Caco-2 (cell line): ENCODE measurements at regions not wholly inside any gene's neighbourhood (a gene's known extent, or its start where the extent isn't known, plus 50 kb on each side); places are given as distances from the start of the nearest gene placed in this dataset.

Experiments
- BruUV-seq: library from RNA; stranded (reverse); fragments of 400-500 nt; replicated peaks from 2 replicates; lab custom pipeline; 2021; lab: Mats Ljungman, UMichigan
- CTCF ChIA-PET: fragments of 300-600 bp; sonication (Branson Sonifier 250); formaldehyde crosslinking; loops from one replicate; lab custom pipeline; 2022; ENCODE audit warnings: antibody characterized with exemption; lab: Charles Lee
- POLR2A ChIA-PET: fragments of 300-600 bp; sonication (Branson Sonifier 250); formaldehyde crosslinking; loops from one replicate; lab custom pipeline; 2022; ENCODE audit warnings: antibody characterized with exemption; lab: Charles Lee
- DNase-seq, 2 experiments: peaks; one replicate each; pipeline versions ENCODE4 v3.0.0 to v3.0.0-alpha.2; 2020 to 2022
- H3K27me3 ChIP-seq: replicated peaks from 2 replicates; pipeline ENCODE4 v1.6.0; 2011; ENCODE audit warnings: low read length; ENCODE audit not compliant: control insufficient read depth, insufficient read depth
- H3K36me3 ChIP-seq: 2 replicates; pipeline ENCODE4 v1.5.1; 2011; ENCODE audit warnings: low read length; ENCODE audit not compliant: control insufficient read depth, insufficient read depth
- H3K4me1 ChIP-seq: fragments of 250-450 bp; sonication (Bioruptor Pico); 2 replicates; pipeline ENCODE4 v1.5.1; 2020; ENCODE audit warnings: mild to moderate bottlenecking
- H3K4me3 ChIP-seq: 2 replicates; pipeline ENCODE4 v1.5.1; 2011; ENCODE audit warnings: low read depth, mild to moderate bottlenecking, control low read depth, low read length
- H3K9me3 ChIP-seq: fragments of 250-450 bp; sonication (Bioruptor Pico); 2 replicates; pipeline ENCODE4 v1.5.1; 2020; ENCODE audit warnings: mild to moderate bottlenecking, moderate library complexity
- H3K27ac Mint-ChIP-seq: one replicate; pipeline ENCODE4 v1.8.0; 2022; ENCODE audit warnings: mixed read lengths; ENCODE audit not compliant: unreplicated experiment
- H3K27me3 Mint-ChIP-seq: one replicate; pipeline ENCODE4 v1.8.0; 2022; ENCODE audit warnings: mixed read lengths; ENCODE audit not compliant: insufficient read depth, unreplicated experiment
- H3K36me3 Mint-ChIP-seq: one replicate; pipeline ENCODE4 v1.8.0; 2022; ENCODE audit warnings: mild to moderate bottlenecking, mixed read lengths; ENCODE audit not compliant: insufficient read depth, unreplicated experiment
- H3K4me1 Mint-ChIP-seq: one replicate; pipeline ENCODE4 v1.8.0; 2022; ENCODE audit warnings: low read depth, mixed read lengths; ENCODE audit not compliant: unreplicated experiment
- H3K4me3 Mint-ChIP-seq: one replicate; pipeline ENCODE4 v1.8.0; 2022; ENCODE audit warnings: mild to moderate bottlenecking, moderate library complexity, mixed read lengths; ENCODE audit not compliant: unreplicated experiment
- H3K9me3 Mint-ChIP-seq: one replicate; pipeline ENCODE4 v1.8.0; 2022; ENCODE audit warnings: mixed read lengths; ENCODE audit not compliant: unreplicated experiment
- CTCF ChIP-seq, 2 experiments: fragments of 200-600 bp in 1 of 2; IDR thresholded peaks; 1 replicate in 1 of 2; 2 replicates in 1 of 2; pipeline versions ENCODE4 v1.5.1 to v1.8.0; 2011 to 2022; ENCODE audit warnings: antibody characterized with exemption in 1 of 2, control low read depth in 1 of 2, inconsistent platforms in 1 of 2, low read depth in 1 of 2, low read length in 1 of 2, mild to moderate bottlenecking in 1 of 2, moderate library complexity in 1 of 2; ENCODE audit not compliant: insufficient read depth in 1 of 2, severe bottlenecking in 1 of 2, unreplicated experiment in 1 of 2
- intact Hi-C: fragments of 100-400 bp; cut with micrococcal nuclease; formaldehyde crosslinking; loops from one replicate; pipeline ENCODE4 v1.10.0; 2022; ENCODE audit not compliant: unreplicated experiment

- DNase-seq, result no peak
- H3K9me3 Mint-ChIP-seq, result peaks cover 11% of the 10 kb centered on the region
- no TSS peak for BruUV-seq
- peaks cover 4% of the 10 kb centered on the region; the same call in 1 of the 2 replicates for H3K9me3 ChIP-seq
- H3K27me3 ChIP-seq, result no peaks in the 10 kb centered on the region
- no peak overlapping the region for H3K4me3 ChIP-seq
- intact Hi-C loops, result no loop called here
- no peaks in the 10 kb centered on the region for H3K36me3 ChIP-seq
- no peak overlapping the region for H3K27ac Mint-ChIP-seq
- no peaks in the 10 kb centered on the region for H3K27me3 Mint-ChIP-seq
- ChIA-PET POLR2A (no interaction called here), CTCF (no interaction called here)
- H3K4me3 Mint-ChIP-seq, result no peak overlapping the region
- H3K36me3 Mint-ChIP-seq, result no peaks in the 10 kb centered on the region
- TF ChIP-seq CTCF (IDR thresholded peaks at IDR 0.05; ENCODE audit: insufficient read depth in 1 of 2, low read depth in 1 of 2, low read length in 1 of 2, severe bottlenecking in 1 of 2, unreplicated experiment in 1 of 2), result no peak
- H3K4me1 Mint-ChIP-seq, result no peaks in the 10 kb centered on the region
- no peaks in the 10 kb centered on the region for H3K4me1 ChIP-seq
Measured at GRCh38 chr4:38306482-38307071, 346.4 kb downstream of the PTTG2 start.

DNA sequence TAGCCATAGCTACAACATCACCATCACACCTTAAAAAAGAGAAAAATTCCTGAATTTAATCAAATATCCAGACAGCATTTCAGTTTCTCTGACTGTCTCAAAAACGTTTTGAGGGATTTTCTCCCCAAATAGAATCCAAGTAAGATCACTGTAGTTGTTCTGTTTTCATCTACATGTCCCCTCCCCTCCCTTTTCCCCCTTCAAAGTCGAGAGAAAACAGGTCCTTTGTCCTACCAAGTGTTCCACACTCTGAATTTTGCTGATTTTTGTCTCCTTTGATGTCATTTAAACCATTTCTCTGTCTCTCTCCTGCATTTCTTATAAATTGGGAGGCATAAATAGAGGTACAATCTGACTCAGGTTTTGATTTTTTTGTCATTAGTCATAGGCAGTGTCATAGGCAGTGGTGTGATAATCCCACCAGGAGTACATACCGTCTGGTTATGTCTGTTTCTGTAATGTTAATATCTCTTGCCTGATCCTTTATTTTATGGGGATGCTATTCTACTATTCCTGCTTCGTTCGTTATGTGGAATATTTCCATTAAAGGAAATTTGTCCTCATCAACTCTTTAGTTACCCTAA lies 348.6 kb downstream of the PTTG2 start:
- no peak for TF ChIP-seq CTCF (IDR thresholded peaks at IDR 0.05; ENCODE audit: insufficient read depth in 1 of 2, low read depth in 1 of 2, low read length in 1 of 2, severe bottlenecking in 1 of 2, unreplicated experiment in 1 of 2)
- ChIA-PET CTCF (no interaction called here), POLR2A (no interaction called here)
- H3K4me1 ChIP-seq, result no peaks in the 10 kb centered on the region
- no peak overlapping the region for H3K4me3 ChIP-seq
- H3K36me3 ChIP-seq, result no peaks in the 10 kb centered on the region
- DNase-seq, result no peak
- no peaks in the 10 kb centered on the region for H3K9me3 ChIP-seq
- Mint-ChIP-seq H3K36me3 (no peaks in the 10 kb centered on the region), H3K27me3 (no peaks in the 10 kb centered on the region), H3K27ac (no peak overlapping the region), H3K4me3 (no peak overlapping the region), H3K9me3 (no peaks in the 10 kb centered on the region), H3K4me1 (no peaks in the 10 kb centered on the region)
- H3K27me3 ChIP-seq, result no peaks in the 10 kb centered on the region
- intact Hi-C loops, result no loop called here
- BruUV-seq, result no TSS peak

GRCh38 chr4:38309471-38309870 lies 349.3 kb downstream of the PTTG2 start:
- BruUV-seq, result no TSS peak
- Histone ChIP-seq H3K4me3 (no peak overlapping the region), H3K9me3 (no peaks in the 10 kb centered on the region), H3K4me1 (no peaks in the 10 kb centered on the region), H3K36me3 (no peaks in the 10 kb centered on the region), H3K27me3 (no peaks in the 10 kb centered on the region)
- intact Hi-C loops, result no loop called here
- TF ChIP-seq CTCF (IDR thresholded peaks at IDR 0.05; ENCODE audit: insufficient read depth in 1 of 2, low read depth in 1 of 2, low read length in 1 of 2, severe bottlenecking in 1 of 2, unreplicated experiment in 1 of 2), result no peak
- CTCF ChIA-PET, result interaction anchor here (0.6 kb wide), 1 partner anchor 345 kb away, joined by 4 read pairs; no protein-coding TSS in a partner anchor
- no peak for DNase-seq
- Mint-ChIP-seq H3K36me3 (no peaks in the 10 kb centered on the region), H3K27ac (no peak overlapping the region), H3K4me3 (no peak overlapping the region), H3K4me1 (no peaks in the 10 kb centered on the region), H3K9me3 (no peaks in the 10 kb centered on the region), H3K27me3 (no peaks in the 10 kb centered on the region)
- POLR2A ChIA-PET, result no interaction called here
